Endothelial cell of umbilical vein (primary cell): ENCODE measurements at regions not wholly inside any gene's neighbourhood (a gene's known extent, or its start where the extent isn't known, plus 50 kb on each side); places are given as distances from the start of the nearest gene placed in this dataset.

ENCODE experiments used
- BruUV-seq: library from RNA; stranded (reverse); fragments of 400-500 nt; replicated peaks from 2 replicates; lab custom pipeline; 2021; lab: Mats Ljungman, UMichigan
- CTCF ChIA-PET: fragments of 300-600, 350-600 bp; sonication (Branson Sonifier 250); formaldehyde crosslinking; loops from one replicate; lab custom pipeline; 2021; ENCODE audit warnings: antibody characterized with exemption, inconsistent platforms; lab: Charles Lee
- POLR2A ChIA-PET: fragments of 300-600, 350-600 bp; sonication (Branson Sonifier 250); formaldehyde crosslinking; loops from one replicate; lab custom pipeline; 2021; ENCODE audit warnings: antibody characterized with exemption, inconsistent platforms; lab: Charles Lee
- DNase-seq: peaks from one replicate; pipeline ENCODE4 v3.0.0-alpha.2; 2011; ENCODE audit warnings: low read depth, low spot score
- FAIRE-seq: peaks from 2 replicates; lab custom pipeline; 2011; peaks lifted over from hg19 to GRCh38; lab: Jason Lieb, UNC
- H2AFZ ChIP-seq: 2 replicates; pipeline ENCODE4 v1.6.0; 2012; ENCODE audit warnings: low read depth, low read length, control low read depth, inconsistent platforms
- H3K27ac ChIP-seq: 2 replicates; pipeline ENCODE4 v1.5.1; 2011; ENCODE audit warnings: low read depth, mild to moderate bottlenecking, control low read depth, low read length, moderate library complexity; ENCODE audit not compliant: insufficient read depth
- H3K27me3 ChIP-seq, 2 experiments: 2 replicates each; pipeline versions ENCODE4 v1.6.0 to v1.6.1; 2011; ENCODE audit warnings: low read length in 2 of 2, mixed read lengths in 1 of 2; ENCODE audit not compliant: control insufficient read depth in 2 of 2, insufficient read depth in 2 of 2
- H3K36me3 ChIP-seq, 2 experiments: 2 replicates in 1 of 2; 3 replicates in 1 of 2; pipeline ENCODE4 v1.5.1; 2011; ENCODE audit warnings: low read length in 2 of 2, mild to moderate bottlenecking in 1 of 2, moderate library complexity in 1 of 2; ENCODE audit not compliant: control insufficient read depth in 2 of 2, insufficient read depth in 2 of 2; ENCODE audit errors: extremely low read depth in 1 of 2
- H3K4me1 ChIP-seq: 3 replicates; pipeline ENCODE4 v1.5.1; 2011; ENCODE audit warnings: mild to moderate bottlenecking, low read length; ENCODE audit not compliant: control insufficient read depth, insufficient read depth; ENCODE audit errors: extremely low read depth
- H3K4me2 ChIP-seq: 2 replicates; pipeline ENCODE4 v1.6.1; 2011; ENCODE audit warnings: low read length, control low read depth, mixed read lengths; ENCODE audit not compliant: insufficient read depth
- H3K4me3 ChIP-seq, 3 experiments: fragments of 200-600 bp in 1 of 3; sonication (generic), shearing (Covaris generic) in 1 of 3; replicated peaks in 1 of 3; 2 replicates each; pipeline ENCODE4 v1.5.1; 2011 to 2016; ENCODE audit warnings: control low read depth in 3 of 3, low read length in 3 of 3, mild to moderate bottlenecking in 2 of 3, inconsistent platforms in 1 of 3, low read depth in 1 of 3, moderate library complexity in 1 of 3; ENCODE audit not compliant: insufficient read depth in 1 of 3
- H3K79me2 ChIP-seq: 2 replicates; pipeline ENCODE4 v1.6.0; 2012; ENCODE audit warnings: low read length, inconsistent platforms; ENCODE audit not compliant: control insufficient read depth, insufficient read depth
- H3K9ac ChIP-seq: replicated peaks from 2 replicates; pipeline ENCODE3; 2011; ENCODE audit warnings: low read length, control low read depth; ENCODE audit not compliant: insufficient read depth; ENCODE audit errors: extremely low read depth
- H3K9me1 ChIP-seq: replicated peaks from 3 replicates; pipeline ENCODE4 v1.6.0; 2011; ENCODE audit warnings: mild to moderate bottlenecking, low read length; ENCODE audit not compliant: control insufficient read depth, insufficient read depth; ENCODE audit errors: extremely low read depth
- H3K9me3 ChIP-seq: replicated peaks from 2 replicates; pipeline ENCODE4 v1.5.1; 2012; ENCODE audit warnings: low read length, inconsistent platforms; ENCODE audit not compliant: control insufficient read depth, insufficient read depth
- H4K20me1 ChIP-seq: replicated peaks from 2 replicates; pipeline ENCODE3; 2011; ENCODE audit warnings: mild to moderate bottlenecking, low read length; ENCODE audit not compliant: control insufficient read depth, insufficient read depth; ENCODE audit errors: extremely low read depth
- EZH2 ChIP-seq: IDR thresholded peaks from 2 replicates; pipeline ENCODE4 v1.6.1; 2012; ENCODE audit warnings: borderline replicate concordance, low read depth, mild to moderate bottlenecking, moderate library complexity, low read length, inconsistent platforms; ENCODE audit not compliant: severe bottlenecking
- FOS ChIP-seq: IDR thresholded peaks from 2 replicates; pipeline ENCODE4 v1.6.1; 2011; ENCODE audit warnings: mild to moderate bottlenecking, low read length, moderate library complexity, borderline replicate concordance; ENCODE audit not compliant: insufficient read depth
- GATA2 ChIP-seq: IDR thresholded peaks from 2 replicates; pipeline ENCODE4 v1.7.0; 2011; ENCODE audit warnings: low read depth, mild to moderate bottlenecking, moderate library complexity, mixed read lengths, low read length; ENCODE audit not compliant: insufficient read length, insufficient read depth
- JUN ChIP-seq: IDR thresholded peaks from 2 replicates; pipeline ENCODE4 v1.6.1; 2011; ENCODE audit warnings: borderline replicate concordance, low read depth; ENCODE audit not compliant: insufficient read length, insufficient read depth
- MYC ChIP-seq: IDR thresholded peaks from one replicate; pipeline ENCODE4 v1.6.1; 2011; ENCODE audit warnings: mild to moderate bottlenecking, low read depth, low read length
- POLR2A ChIP-seq: IDR thresholded peaks from 2 replicates; pipeline ENCODE4 v1.6.1; 2012; ENCODE audit warnings: low read depth, mild to moderate bottlenecking, control low read depth, low read length
- POLR2AphosphoS5 ChIP-seq: IDR thresholded peaks from 2 replicates; pipeline ENCODE4 v1.6.1; 2012; ENCODE audit warnings: low read depth, mild to moderate bottlenecking, control low read depth, low read length, moderate library complexity; ENCODE audit not compliant: insufficient read depth
- dilution Hi-C: fragments of 300-500 bp; cut with MboI; formaldehyde crosslinking; loops from one replicate; pipeline ENCODE4 v1.15.0; 2019; ENCODE audit warnings: low sequenced_read_pairs; ENCODE audit not compliant: extremely low pct_ligation_motif_present
- intact Hi-C: fragments of 100-400 bp; cut with micrococcal nuclease; formaldehyde crosslinking; loops from one replicate; pipeline ENCODE4 v1.10.0; 2022
- TF ChIP-seq, protein P1 (sequence below), 2 donors: IDR thresholded peaks; 1 replicate in 1 of 2; 2 replicates in 1 of 2; pipeline ENCODE4 v1.5.1; 2011; ENCODE audit warnings: low read length in 2 of 2, mild to moderate bottlenecking in 2 of 2, moderate library complexity in 2 of 2, control low read depth in 1 of 2, inconsistent platforms in 1 of 2, low read depth in 1 of 2; ENCODE audit not compliant: insufficient read depth in 1 of 2; ENCODE audit errors: extremely low read depth in 1 of 2
- TF ChIP-seq, protein P2 (sequence below): IDR thresholded peaks from 2 replicates; pipeline ENCODE4 v1.6.1; 2011; ENCODE audit not compliant: insufficient read depth, insufficient read length

DNA sequence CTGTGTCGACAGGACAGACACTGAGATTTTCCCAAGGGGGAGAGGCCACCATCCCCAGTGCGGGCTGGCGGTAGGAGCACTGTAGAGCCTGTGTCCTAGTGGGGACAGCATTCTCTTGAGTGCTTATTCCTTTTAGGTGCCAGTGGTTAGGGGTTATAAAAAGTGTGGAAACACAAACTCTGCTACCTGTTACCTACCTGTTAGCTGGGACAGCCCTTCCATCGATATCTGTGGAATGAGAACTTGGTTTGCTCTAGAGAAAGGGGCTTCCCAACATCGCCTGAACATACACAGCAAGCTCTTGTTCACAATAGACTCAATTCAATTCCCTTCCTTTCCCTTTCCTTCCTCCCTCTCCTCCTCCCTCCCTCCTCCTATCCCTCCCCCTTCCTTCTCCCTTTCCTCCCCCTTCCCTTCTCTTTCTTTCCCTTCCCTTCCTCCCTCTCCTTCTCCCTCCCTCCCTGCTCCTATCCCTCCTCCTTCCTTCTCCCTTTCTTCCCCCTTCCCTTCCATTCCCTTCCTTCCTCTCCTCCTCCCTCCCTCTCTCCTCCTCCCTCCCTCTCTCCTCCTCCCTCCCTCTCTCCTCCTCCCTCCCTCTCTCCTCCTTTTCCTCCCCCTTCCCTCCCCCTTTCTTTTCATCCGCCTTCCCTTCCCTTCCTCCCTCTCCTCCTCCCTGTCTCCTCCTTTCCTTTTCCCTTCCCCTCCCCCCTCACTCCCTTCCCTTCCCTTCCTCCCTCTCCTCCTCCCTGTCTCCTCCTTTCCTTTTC, 188.5 kb downstream of the URI1 start:
- TF ChIP-seq JUN (no peak), POLR2A (no peak), FOS (no peak), GATA2 (no peak), POLR2AphosphoS5 (no peak), MYC (no peak), EZH2 (no peak)
- TF ChIP-seq, protein P1, sequence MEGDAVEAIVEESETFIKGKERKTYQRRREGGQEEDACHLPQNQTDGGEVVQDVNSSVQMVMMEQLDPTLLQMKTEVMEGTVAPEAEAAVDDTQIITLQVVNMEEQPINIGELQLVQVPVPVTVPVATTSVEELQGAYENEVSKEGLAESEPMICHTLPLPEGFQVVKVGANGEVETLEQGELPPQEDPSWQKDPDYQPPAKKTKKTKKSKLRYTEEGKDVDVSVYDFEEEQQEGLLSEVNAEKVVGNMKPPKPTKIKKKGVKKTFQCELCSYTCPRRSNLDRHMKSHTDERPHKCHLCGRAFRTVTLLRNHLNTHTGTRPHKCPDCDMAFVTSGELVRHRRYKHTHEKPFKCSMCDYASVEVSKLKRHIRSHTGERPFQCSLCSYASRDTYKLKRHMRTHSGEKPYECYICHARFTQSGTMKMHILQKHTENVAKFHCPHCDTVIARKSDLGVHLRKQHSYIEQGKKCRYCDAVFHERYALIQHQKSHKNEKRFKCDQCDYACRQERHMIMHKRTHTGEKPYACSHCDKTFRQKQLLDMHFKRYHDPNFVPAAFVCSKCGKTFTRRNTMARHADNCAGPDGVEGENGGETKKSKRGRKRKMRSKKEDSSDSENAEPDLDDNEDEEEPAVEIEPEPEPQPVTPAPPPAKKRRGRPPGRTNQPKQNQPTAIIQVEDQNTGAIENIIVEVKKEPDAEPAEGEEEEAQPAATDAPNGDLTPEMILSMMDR (IDR thresholded peaks at IDR 0.05; ENCODE audit: extremely low read depth in 1 of 2, insufficient read depth in 1 of 2, low read depth in 1 of 2, low read length in 2 of 2) = no peak
- TF ChIP-seq, protein P2, sequence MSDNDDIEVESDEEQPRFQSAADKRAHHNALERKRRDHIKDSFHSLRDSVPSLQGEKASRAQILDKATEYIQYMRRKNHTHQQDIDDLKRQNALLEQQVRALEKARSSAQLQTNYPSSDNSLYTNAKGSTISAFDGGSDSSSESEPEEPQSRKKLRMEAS = no peak
- CTCF ChIA-PET = no interaction called here
- no peak overlapping the region for H2AFZ ChIP-seq
- H3K9me1 ChIP-seq = no peaks in the 10 kb centered on the region
- DNase-seq (no peak), FAIRE-seq (no peak)
- no TSS peak for BruUV-seq
- POLR2A ChIA-PET = no interaction called here
- no peak overlapping the region for H3K9ac ChIP-seq
- H3K36me3 ChIP-seq = no peaks in the 10 kb centered on the region
- H3K79me2 ChIP-seq = no peaks in the 10 kb centered on the region
- intact Hi-C loops (no loop called here), dilution Hi-C loops (no loop called here)
- no peak overlapping the region for H3K4me2 ChIP-seq
- H3K27me3 ChIP-seq = no peaks in the 10 kb centered on the region
- no peaks in the 10 kb centered on the region for H4K20me1 ChIP-seq
- H3K9me3 ChIP-seq = no peaks in the 10 kb centered on the region
- no peak overlapping the region for H3K4me3 ChIP-seq
- no peaks in the 10 kb centered on the region for H3K4me1 ChIP-seq
- H3K27ac ChIP-seq = no peak overlapping the region
